ENCODE measurements at regions not wholly inside any gene's neighbourhood (a gene's known extent, or its start where the extent isn't known, plus 50 kb on each side); places are given as distances from the start of the nearest gene placed in this dataset.

GRCh38 chr10:35803046-35803445 lies 160.9 kb upstream of the FZD8 start:
- TF ChIP-seq, protein P1, sequence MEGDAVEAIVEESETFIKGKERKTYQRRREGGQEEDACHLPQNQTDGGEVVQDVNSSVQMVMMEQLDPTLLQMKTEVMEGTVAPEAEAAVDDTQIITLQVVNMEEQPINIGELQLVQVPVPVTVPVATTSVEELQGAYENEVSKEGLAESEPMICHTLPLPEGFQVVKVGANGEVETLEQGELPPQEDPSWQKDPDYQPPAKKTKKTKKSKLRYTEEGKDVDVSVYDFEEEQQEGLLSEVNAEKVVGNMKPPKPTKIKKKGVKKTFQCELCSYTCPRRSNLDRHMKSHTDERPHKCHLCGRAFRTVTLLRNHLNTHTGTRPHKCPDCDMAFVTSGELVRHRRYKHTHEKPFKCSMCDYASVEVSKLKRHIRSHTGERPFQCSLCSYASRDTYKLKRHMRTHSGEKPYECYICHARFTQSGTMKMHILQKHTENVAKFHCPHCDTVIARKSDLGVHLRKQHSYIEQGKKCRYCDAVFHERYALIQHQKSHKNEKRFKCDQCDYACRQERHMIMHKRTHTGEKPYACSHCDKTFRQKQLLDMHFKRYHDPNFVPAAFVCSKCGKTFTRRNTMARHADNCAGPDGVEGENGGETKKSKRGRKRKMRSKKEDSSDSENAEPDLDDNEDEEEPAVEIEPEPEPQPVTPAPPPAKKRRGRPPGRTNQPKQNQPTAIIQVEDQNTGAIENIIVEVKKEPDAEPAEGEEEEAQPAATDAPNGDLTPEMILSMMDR (IDR thresholded peaks at IDR 0.05; ENCODE audit: low read length): no peak
- no peak for TF ChIP-seq EZH2 (optimal IDR thresholded peaks at IDR 0.05; ENCODE audit: low read depth, low read length)

All from MM.1S (cell line).